GM19468 (cell line): ENCODE measurements at regions not wholly inside any gene's neighbourhood (a gene's known extent, or its start where the extent isn't known, plus 50 kb on each side); places are given as distances from the start of the nearest gene placed in this dataset.

Experiments
- ATAC-seq: cut with Tn5 transposase; IDR thresholded peaks from one replicate; pipeline ENCODE4 v1.9.1; 2021; ENCODE audit warnings: mild to moderate bottlenecking, moderate library complexity, moderate number of reproducible peaks; ENCODE audit not compliant: unreplicated experiment; ENCODE audit errors: extremely low read depth

- no peak for ATAC-seq
Measured at GRCh38 chr10:69738071-69738470, 63.6 kb upstream of the COL13A1 start.

DNA sequence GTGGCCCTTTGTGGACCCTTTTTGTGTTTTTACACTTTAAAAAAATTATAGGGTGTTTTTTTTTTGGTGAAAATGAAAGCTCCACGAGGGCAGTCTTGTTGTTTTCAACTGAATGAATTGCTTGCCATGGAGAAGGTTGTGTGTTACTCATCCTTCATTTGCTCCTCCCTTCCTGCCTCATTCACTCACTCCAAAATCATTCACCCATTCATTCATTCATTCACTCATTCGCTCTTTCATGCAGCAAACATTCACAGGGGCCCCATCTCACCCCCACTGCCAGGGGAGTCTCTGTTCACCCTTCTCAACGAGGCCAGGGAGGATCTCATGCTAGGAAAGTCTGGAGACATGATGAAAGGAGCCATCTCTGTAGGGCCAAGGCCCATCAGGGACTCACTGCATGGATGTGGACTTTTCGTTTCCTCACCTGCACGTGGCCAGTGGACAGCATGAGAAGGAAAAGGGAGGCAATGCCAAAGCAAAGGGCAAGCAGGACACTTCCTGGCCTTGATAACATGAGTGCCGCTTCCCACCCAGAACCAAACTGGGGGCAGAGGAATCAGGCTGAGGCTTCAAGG, 62.8 kb upstream of the COL13A1 start:
- ATAC-seq, result no peak

DNA sequence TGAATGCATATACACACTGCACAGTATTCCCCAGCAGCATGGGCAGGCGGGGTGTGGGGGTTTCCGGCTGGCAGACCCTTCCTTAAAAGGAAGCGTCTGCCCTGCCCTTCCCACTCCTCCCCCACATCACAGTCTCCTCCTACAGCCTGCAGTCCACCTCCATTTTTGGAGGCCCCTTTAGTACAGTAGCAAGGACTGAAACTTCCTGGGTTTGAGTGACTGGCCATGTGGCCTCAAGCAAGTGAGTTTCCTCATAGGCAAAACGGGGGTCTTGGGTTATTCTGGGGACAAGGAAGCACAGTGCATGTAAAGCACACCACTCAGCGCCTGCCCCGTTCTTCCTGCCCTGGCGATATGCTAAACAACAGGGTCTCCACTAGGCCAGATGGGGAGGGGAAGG, 62.1 kb upstream of the COL13A1 start:
- no peak for ATAC-seq

DNA sequence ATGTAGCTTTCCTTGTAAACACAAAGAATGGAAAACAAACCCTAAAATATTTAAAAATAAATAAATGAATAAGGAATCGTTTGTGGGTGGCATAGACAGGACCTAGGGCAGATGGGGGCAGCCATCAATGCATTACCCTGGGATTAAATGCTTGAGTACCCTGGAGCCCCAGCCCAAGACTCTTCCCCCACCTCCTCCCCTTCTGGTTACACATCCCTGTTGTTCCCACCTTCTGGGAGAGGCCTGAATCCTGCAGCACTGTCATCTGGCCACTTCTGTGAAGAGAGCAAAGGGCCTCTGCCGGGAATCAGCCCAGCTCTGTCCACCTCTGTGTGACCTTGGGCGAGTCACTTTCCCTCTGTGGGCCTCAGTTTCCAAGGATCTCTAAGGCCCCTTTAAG, 61.6 kb upstream of the COL13A1 start:
- no peak for ATAC-seq

- no peak for ATAC-seq
Measured at GRCh38 chr10:69741252-69741651, 60.5 kb upstream of the COL13A1 start.

GRCh38 chr10:69741671-69742355, 59.9 kb upstream of the COL13A1 start:
- ATAC-seq, result no peak

- ATAC-seq, result no peak
Measured at GRCh38 chr10:69742356-69742695, 59.4 kb upstream of the COL13A1 start.

GRCh38 chr10:69742928-69743602, 58.6 kb upstream of the COL13A1 start:
- no peak for ATAC-seq

DNA sequence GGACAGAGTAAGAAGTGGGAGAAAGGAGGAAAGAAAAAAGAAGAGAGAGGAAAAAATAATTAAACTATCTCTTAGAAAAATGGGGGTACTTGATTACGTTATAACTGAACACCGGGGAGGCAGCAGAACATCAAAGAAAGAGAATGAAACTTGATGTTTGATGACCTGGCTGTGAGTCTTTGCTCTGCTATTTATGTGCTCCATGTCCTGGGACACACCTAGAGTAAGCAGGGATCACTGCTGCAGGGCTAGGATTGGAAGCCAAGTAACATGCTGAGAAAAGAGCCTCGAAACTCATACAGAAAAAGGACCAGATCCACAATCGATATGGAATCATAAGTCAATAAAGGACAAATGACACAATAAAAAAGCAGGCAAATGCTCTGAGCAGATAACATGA, 56.7 kb upstream of the COL13A1 start:
- ATAC-seq, result no peak

DNA sequence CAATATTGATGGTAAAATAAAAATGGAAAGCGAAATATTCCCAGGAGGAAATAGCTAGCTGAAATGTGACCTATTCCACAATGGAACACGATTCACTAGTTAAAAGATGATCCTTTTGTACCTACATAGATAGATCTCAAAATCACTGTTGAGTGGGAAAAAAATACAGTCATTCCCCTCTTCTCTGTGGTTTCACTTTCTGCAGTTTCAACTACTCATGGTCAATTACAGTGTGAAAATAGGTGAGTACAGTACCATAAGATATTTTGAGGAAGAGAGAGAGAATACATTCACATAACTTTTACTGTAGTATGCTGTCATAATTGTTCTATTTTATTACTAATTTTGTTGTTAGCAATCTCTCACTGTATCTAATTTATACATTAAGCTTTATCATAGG, 56.0 kb upstream of the COL13A1 start:
- ATAC-seq, result peak; percentile 31

DNA sequence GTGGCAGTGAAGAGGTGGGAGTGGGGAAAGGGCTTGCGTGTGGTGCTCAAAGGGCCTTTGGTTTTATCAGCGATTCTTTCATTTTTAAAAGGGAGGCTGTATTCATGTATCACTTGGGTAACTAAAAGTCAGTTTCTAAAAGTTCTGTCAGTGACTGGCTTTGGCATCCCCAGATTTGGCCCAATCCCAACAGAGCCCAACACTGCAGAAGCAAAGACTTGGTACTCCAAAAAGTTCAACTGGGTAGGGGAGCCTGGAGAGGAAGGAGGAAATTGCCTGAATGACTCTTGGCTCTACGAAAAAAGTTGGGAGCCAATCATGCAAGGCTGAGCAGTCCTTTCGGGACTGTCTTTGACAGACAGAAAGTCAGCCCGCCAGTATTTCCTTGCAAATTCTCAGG, 54.5 kb upstream of the COL13A1 start:
- ATAC-seq, result no peak

- ATAC-seq, result no peak
Measured at GRCh38 chr10:69748621-69749020, 53.1 kb upstream of the COL13A1 start.

- no peak for ATAC-seq
Measured at GRCh38 chr10:69749178-69750010, 52.3 kb upstream of the COL13A1 start.

DNA sequence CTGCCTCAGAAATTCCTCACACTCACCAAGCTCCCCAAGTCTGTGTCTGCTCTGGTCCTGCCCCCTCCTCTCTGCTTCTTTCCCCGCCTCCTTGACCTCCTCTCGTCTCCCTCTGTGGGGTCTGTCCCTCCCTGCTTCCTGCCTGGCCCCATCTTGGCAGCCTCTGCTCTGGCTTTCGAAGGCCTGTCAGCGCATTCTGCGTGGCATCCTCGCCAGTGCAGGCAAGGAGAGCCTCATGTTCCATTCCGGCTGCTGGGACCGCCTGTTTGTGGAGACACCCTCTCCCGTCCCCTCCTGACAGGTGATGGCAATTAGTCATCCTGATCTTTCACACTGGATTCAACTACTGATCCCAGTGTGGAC, 51.7 kb upstream of the COL13A1 start:
- ATAC-seq, result no peak

DNA sequence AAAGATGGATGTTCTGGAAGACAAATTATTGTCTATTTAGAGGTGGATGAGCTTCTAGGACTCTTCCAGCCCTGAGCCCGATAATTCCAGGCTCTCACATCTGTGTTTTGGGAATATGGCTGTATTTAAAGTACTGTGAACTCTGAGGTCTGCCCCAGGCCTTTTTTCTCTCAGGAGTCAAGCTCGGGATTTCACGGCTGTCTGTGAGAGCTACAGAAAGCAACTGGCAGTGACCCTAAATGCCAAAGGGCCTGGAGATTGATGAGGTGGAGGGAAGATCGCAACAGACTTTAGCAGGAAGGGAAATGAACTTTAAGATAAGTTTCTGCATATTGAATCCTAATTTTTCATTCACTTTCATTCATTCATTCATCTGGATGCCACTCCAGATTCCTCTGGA, 51.0 kb upstream of the COL13A1 start:
- ATAC-seq, result no peak

DNA sequence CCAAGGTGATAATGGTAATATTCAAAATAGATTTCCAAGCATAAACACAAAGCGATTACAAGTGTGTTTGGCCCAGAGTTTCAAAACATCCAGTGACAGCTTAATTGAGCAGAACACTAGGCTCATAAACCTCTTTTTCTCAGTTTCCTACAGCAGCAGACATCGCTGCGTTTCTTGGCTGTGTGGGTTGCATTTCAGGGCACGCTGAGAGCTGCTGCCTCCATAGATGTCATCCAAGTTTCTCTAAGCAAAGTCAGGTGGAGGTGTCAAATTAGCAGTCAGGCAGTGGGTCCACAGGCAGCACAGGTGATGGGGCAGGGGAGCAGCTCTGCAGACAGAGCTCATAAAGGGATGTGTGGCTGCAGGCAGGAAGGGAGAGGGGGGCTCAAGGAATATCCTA, 50.5 kb upstream of the COL13A1 start:
- ATAC-seq, result no peak
